GM18508 (cell line): ENCODE measurements at regions not wholly inside any gene's neighbourhood (a gene's known extent, or its start where the extent isn't known, plus 50 kb on each side); places are given as distances from the start of the nearest gene placed in this dataset.

Source experiments
- ATAC-seq: cut with Tn5 transposase; IDR thresholded peaks from one replicate; pipeline ENCODE4 v1.9.1; 2021; ENCODE audit warnings: moderate number of reproducible peaks; ENCODE audit not compliant: insufficient read depth, unreplicated experiment

- no peak for ATAC-seq
Observed at GRCh38 chr6:119637768-119638167, 288.2 kb upstream of the MAN1A1 start.

DNA sequence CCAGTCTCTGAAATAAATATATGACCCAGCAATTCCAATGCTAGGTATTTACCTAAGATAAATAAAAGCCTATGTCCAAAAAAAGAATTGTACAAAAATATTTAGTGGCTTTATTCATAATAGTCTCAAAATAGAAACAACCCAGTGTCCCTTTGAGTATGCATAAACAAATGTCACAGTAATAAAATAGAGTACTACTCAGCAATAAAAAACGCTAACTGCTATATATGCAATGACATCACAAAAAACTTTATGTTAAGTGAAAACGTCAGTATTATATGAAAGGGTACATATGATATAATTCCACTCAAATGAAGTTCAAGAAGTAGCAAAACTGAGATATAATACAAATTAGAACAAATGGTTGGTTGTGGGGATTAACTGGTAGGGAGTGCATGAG lies 286.5 kb upstream of the MAN1A1 start:
- ATAC-seq = no peak

DNA sequence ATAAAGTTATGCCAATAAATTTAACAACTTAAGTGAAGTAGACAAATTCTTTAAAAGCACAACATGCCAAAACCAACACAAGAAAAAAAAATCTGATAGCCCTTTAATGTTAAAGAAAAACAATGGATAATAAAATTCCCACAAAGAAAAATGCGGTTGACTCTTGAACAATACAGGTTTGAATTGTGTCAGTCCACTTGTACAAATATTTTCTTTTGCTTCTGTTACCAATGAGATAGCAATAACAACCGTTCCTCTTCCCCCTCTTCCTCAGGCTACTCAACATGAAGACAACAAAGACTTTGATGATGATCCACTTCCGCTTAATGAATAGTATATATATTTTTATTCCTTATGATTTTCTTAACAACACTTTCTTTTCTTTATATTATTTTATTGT lies 283.9 kb upstream of the MAN1A1 start:
- ATAC-seq = no peak

DNA sequence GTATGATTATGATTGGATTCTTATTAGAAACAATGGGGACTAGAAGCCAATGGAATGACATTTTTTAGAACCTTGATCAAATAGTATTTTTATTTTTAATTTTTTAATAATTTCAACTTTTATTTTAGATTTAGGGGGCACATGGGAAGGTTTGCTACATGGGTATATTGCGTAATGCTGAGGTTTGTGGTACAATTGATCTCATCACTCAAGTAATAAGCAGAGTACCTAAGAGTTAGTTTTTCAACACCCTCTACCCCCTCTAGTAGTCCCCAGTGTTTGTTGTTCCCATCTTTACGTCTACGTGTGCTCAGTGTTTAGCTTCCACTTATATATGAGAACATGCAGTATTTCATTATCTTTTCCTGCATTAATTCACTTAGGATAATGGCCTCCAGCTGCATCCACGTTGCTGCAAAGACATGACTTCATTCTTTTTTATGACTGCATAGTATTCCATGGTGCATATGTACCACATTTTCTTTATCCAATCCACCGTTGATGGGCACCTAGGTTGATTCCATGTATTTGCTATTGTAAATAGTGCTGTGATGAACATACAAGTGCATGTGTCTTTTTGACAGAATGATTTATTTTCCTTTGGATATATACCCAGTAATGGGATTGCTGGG lies 281.1 kb upstream of the MAN1A1 start:
- ATAC-seq = no peak

DNA sequence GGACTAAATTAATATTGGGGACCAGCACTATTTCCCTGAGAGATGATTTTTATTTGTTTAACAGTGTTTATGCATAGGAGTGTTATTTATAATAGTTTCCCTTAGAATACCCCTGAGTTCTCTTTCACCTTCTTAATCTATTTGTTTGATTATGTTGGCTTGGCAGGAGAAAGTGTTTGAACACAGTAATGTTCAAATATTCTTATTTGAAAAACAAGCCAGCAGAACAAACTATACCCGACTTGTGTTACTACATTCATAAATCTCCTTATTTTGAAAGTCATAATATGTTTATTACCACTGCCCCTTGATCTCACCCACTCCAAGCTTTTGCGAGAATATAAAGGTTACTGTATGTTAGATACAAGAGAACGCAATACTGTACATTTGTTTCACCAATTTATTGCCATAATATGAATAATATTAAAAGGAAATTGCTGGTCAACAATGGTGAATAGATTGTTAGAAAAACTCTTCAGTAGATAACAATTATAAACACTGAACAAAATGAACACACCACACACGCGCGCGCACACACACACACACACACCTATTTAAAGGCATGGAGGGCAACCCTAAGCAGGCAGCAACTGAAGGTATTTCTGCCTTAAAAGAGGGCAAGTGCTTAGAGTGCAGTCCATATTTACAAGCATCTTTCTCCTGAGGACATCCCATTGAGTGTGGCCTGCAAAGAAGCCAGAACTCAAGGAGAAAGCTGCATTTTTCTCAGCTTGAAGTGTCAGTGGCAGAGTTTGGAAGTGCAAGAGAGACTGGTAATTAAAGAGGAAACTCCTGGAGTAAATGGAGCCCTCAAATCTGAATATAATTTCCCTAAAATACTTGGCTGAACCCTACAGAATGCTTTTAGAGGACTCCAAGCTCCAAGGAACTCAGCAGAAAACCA lies 279.4 kb upstream of the MAN1A1 start:
- ATAC-seq = no peak

DNA sequence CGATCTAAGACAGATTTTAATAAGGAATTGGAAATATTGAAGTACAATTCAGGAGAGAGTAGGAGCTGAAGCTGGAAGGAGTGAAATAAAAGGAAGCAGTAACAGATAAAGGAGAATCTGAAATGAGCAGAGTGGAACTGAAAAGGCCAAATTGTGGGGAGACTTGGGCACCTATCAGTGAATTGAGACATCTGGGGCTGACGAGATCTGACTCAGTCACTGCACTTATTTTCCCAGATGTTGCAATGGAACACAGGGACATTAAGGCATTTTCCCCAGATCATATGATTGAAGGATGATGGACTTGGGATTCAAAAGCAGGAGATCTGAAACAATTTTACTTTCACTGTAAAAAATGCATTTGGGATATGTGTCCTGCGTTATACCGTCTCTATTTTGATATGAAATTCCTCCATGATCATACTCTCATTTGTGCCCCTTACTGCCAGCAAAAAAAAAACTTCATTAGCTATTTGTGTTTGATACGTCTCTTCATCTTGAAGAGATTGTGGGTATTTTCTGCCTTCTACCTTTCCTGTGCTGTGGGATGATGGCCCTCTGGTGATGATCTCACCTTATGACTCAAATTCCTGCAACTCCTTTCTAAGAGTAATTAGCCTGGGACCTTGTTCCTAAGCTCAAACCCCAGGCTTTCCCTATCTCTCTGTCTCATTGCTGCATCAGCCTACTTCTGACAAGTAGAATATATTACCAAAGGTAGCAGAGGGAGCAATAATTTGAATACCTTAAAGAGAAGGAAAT lies 278.5 kb upstream of the MAN1A1 start:
- no peak for ATAC-seq

DNA sequence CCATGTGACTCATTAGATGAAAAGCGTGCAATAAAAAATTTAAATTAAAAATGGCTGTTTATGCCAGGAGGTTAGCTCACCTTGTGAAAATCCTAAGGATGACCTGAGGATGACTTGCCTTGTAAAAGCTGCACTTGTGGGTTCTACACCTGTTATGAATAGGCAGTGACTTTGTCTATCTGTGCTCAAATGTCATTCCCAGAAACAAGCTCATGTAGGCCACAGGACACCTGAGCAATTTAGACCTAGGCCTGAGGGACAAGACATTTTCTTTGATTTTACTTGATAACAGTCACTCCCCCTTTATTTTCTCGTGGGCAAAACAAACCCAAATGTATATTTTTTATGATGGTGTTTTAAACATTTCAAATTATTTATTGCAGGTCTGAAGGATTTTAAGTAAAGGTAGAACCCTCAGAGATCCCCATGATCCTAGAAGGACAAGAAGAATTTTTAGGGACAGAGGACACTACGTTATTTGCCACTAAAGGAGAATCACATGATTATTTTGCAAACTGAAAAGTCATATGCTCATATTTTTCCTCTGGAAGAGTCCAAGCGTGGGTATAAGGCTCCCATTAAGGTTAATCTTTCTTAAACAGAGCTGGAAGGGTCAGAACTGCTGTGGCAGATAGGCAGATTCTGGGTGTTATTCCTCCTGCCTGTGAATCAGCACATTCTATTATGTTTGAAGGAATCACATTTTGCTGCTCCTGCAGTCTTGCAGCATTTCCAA lies 277.5 kb upstream of the MAN1A1 start:
- no peak for ATAC-seq

- ATAC-seq = no peak
Observed at GRCh38 chr6:119620846-119621555, 271.4 kb upstream of the MAN1A1 start.

GRCh38 chr6:119614138-119614537 lies 264.6 kb upstream of the MAN1A1 start:
- no peak for ATAC-seq

GRCh38 chr6:119612911-119613381 lies 263.4 kb upstream of the MAN1A1 start:
- ATAC-seq = no peak

DNA sequence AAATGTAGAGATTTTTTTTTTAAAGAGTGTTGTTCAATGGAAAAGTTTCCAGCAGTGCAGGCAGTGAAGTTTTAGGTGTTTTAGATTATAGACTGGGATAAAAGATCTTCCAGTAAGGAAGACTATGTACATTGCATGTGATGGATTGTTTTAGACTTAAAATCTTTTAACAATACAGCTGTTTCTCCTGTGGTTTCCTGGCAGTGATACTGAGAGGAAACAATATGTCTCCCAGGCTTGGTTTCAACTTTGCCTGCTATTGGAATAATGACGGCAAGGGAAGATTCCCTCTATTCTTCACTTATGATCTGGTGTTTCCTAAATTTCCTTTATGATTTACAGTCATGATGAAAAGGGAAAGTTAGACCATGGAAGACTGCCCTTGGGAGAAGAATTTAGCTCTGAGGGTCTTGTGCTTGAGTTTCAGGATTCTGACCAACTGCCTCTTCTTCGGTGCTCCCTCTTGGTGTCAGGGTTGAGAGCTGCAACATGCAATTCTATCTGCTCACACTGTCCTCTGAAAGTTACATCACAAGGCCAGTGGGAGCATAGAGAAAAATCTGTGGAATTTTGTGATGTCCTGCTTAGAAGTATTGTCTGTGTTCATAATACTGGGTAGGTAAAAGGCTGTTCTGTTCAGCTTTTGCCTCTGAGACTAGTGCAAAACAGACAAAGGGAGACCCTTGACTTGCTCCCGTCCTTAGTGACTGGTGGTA lies 262.8 kb upstream of the MAN1A1 start:
- ATAC-seq = no peak

DNA sequence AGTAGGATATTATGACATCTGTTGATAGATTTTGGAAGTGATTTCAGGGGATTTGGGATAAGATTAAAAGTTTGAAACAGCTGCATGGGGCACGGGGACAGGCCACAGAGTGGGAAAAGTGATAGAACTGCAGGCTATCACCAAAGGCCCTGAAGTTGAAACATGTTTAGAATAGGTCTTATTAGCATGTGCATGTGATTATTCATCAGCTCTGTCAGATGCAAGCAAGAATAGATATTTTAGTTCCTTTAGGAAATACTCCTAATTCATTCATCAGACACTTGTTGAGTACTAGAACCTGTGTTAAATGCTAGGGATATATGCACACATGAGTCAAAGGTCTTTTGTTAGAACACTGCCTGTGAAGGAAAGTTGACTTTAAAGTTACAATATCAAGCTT lies 261.2 kb upstream of the MAN1A1 start:
- ATAC-seq = no peak

- ATAC-seq = no peak
Observed at GRCh38 chr6:119610265-119610664, 260.7 kb upstream of the MAN1A1 start.

DNA sequence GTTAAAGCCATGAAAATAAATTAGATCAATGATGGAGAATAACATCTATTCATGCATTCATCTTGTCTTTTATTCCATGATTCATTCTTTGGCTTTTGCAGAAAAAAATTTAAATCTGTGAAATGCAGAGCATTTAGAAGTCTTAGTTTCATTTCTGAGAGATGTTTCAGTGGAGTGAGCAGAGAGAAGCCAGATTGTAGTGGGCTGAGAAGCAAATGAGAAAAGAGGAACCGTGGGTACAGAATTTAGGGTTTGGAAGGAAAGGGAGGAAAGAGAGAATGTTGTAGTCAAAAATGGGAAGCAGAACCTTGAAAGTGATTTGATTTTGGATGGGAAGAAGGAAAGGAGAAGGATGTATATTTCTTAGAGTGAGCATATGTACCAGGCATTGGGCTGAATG lies 260.3 kb upstream of the MAN1A1 start:
- no peak for ATAC-seq

DNA sequence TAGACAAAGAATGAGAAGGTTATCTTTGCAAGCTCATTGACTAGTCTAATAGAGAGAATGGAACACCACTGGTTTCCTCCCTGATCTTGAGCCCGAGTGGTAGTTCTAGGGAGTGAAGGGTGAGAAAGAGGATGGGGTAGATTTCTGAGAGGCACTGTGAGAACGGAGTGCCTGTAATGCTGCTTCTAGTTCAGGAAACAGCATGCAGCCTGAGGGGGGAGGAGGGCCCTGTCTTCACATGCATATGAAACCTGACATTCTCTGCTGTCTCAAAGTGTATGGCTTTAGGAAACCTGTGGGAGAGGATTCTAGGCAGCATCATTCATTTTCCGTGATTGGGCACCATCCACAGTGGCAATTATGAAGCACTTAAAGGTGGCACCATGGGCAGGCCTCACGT lies 259.4 kb upstream of the MAN1A1 start:
- no peak for ATAC-seq

GRCh38 chr6:119604124-119604523 lies 254.6 kb upstream of the MAN1A1 start:
- ATAC-seq = no peak

- no peak for ATAC-seq
Observed at GRCh38 chr6:119603501-119603900, 253.9 kb upstream of the MAN1A1 start.

- ATAC-seq = no peak
Observed at GRCh38 chr6:119602215-119603178, 252.9 kb upstream of the MAN1A1 start.
